GM19438 (cell line): ENCODE measurements at regions not wholly inside any gene's neighbourhood (a gene's known extent, or its start where the extent isn't known, plus 50 kb on each side); places are given as distances from the start of the nearest gene placed in this dataset.
"Not testable (repeated sequence)": the region's sequence is repeated elsewhere in the genome, so short reads cannot be mapped to it uniquely, and the experiment has no call there.

Experiments used
- ATAC-seq: cut with Tn5 transposase; IDR thresholded peaks from one replicate; pipeline ENCODE4 v1.9.1; 2021; ENCODE audit warnings: low read depth; ENCODE audit not compliant: unreplicated experiment

DNA sequence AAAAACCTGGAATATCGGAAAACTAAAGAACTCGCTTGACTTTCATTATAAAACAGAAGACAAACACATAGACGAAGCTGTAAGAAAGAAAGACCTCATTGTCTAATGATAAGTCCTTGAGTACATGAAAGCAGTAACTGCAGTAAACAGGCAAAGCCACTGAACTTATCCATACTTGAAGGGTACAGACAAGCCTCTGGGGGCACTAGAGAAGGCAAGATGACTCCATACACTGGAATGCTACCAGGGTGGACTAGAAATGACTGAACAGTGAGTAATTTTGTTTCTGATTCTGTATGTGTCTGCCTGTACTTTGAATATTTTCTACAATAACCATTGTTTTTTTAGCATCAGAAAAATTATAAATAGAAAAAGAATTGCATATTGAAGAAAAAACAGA is 507.9 kb downstream of the UQCRFS1 start:
- no peak for ATAC-seq

DNA sequence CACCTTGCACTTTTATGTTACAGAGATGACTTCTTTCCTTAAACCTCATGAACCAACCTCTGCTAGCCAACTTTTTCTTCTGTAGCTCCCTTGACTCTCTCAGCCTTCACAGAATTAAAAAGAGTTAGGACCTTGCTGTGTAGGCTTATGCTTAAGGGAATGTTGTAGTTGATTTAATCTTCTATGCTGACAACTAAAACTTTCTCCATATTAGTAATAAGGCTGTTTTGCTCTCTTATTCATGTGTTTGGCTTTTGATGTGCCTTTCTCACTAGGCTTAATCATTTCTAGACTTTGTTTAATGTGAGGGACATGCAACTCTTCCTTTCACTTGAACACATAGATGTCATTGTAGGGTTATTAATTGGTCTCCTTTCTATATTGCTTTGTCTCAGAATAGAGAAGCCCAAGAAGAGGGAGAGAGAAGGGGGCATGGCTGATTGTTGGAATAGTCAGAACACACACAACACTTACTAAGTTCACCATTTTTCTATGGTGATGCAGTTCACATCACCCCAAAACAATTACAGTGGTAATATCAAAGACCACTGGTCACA is 509.5 kb downstream of the UQCRFS1 start:
- ATAC-seq, result no peak

DNA sequence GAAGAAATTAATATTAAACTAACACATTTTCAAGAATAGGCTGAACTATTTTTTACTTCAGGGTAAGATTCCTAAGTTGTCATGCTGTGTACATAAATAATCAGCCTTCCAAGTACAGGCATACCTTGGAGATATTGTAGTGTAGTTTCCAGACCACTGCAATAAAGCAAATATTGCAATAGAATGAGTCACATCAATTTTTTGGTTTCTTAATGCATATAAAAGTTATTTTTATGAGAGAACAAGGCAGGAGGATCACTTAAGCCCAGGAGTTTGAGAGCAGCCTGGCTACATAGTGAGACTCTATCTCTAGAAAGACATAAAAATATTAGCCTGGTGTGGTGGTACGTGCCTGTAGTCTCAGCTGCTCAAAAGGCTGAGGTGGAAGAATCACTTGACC is 511.5 kb downstream of the UQCRFS1 start:
- no peak for ATAC-seq

DNA sequence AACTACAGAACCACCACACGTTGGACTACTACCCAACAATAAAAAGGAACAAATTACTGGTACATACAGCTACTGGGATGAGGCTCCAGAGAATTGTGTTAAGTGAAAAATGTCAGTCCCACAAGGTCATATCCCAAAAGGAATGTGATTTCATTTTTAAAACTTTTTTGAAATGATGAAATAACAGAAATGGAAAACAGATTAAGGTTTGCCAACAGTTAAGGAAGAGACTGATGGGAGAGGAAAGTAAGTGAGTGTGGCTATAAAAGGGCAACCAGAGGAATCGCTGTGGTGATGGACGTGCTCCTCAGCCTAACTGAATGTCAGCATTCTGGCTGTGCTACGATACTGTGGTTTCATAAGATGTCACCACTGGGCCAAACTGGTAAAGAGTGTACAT is 512.8 kb downstream of the UQCRFS1 start:
- ATAC-seq, result no peak

DNA sequence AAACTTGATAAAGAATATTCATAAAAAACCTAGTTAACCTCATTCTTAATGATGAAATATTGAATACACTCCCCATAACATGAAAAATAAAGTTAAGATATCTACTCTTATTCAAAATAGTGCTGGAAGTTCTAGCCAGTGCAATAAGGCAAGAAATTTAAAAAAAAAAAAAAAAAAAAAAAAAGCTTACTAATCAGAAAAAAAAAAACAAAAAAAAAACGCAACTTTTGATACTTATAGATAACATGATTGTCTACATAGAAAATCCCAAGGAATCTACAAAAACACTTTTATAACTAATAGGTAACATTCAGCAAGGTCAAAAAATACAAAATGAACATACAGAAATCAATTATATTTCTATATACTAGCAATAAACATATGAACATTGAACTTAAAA is 515.6 kb downstream of the UQCRFS1 start:
- ATAC-seq, result no peak

DNA sequence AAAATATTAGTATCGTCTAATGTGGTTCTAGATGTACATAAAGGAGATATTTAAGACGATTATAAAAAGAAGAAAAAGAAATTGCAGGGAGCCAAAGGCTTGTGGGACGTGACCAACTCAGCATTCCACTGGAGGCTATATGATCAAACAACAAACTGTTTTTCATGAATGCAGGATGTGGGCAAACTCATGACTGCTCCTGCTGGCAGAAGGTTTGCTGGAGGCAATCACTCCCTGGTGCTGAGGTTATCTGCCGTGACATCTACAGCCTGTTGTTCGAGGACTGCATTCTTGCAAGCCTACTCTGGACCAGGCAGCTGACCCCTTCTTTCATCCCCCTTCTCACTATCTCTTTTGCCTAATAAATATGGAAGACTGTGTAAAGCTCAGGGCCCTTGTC is 518.1 kb downstream of the UQCRFS1 start:
- no peak for ATAC-seq

DNA sequence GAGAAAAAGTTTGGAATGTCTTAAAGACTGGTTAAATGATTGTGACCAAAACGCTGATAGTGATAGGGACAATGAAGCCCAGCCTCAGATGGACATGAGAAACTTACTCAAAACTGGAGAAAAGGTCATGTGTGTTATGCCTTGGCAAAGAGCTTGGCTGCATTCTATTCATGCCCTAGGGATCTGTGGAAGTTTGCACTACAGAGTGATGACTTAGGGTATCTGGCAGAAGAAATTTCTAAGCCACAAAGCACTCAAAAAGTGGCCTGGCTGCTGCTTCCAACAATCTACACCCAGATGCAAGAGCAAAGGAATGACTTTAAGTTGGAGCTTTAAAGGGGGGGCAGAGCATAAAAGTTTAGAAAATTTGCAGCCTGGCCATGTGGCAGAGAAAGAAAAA is 521.3 kb downstream of the UQCRFS1 start:
- no peak for ATAC-seq

DNA sequence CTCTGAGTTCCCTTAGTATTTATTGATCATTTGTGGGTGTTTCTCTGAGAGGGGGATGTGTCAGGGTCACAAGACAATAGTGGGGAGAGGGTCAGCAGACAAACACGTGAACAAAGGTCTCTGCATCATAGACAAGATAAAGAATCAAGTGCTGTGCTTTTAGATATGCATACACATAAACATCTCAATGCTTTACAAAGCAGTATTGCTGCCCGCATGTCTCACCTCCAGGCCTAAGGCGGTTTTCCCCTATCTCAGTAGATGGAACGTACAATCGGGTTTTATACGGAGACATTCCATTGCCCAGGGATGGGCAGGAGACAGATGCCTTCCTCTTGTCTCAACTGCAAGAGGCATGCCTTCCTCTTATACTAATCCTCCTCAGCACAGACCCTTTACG is 523.5 kb downstream of the UQCRFS1 start:
- ATAC-seq, result not testable (repeated sequence)

DNA sequence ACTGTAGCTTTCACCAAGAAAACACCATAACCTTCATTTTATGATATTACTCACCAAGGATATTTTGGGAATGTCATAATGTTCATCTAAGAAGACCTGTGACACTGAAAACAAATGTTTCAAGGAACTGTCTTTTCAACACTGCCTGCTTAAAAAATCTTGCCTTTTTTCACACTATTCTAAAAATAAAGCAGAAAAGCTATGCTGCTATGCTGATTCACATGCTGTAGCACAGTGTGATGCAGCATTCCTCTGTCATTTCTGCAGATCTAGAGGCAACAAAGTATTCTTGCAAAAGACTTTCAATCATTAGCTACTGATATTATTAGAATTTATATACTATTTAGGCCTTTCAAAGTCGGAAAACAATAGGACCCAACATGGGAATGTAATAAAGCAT is 525.7 kb downstream of the UQCRFS1 start:
- ATAC-seq, result no peak

DNA sequence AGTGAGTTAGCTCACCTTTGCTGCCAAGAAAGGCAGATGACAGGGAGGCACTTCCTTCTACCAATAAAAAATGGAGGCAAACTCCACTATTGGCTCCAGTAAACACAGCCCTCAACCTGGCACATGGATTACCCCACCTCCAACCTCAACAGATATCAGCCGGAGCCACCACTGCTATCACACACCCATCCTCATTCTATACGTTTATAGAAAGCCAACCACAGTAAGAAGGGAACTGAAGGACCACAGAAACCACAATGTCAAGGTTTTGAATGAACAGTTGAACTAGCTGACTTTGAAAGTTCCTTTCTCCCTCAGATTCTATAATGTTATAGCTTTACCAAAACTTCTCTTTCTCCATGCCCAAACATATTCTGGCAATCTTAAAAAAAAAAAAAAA is 526.2 kb downstream of the UQCRFS1 start:
- no peak for ATAC-seq

DNA sequence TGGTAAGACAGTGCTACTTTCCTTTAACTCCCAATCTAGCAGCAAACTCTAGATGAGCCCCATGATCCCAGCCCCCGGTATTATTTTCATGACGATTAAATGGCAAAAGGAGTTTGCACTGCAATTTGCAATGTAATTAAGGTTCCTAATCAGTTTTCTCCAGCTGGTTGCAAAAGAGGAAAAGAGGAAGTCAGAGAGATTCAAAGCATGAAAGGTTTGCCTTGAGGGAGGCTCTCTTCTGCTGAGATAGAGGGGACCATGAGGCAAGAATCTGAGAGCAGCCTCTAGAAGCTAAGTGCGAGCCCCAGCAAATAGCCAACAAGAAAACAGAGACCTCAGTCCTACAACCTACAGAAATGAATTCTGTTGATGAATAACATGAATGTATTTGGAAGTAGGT is 527.1 kb downstream of the UQCRFS1 start:
- no peak for ATAC-seq

DNA sequence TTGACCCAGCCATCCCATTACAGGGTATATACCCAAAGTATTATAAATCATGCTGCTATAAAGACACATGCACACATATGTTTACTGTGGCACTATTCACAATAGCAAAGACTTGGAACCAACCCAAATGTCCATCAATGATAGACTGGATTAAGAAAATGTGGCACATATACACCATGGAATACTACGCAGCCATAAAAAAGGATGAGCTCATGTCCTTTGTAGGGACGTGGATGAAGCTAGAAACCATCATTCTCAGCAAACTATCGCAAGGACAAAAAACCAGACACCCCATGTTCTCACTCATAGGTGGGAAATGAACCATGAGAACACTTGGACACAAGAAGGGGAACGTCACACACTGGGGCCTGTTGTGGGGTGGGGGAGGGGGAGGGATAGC is 527.9 kb downstream of the UQCRFS1 start:
- ATAC-seq, result not testable (repeated sequence)

DNA sequence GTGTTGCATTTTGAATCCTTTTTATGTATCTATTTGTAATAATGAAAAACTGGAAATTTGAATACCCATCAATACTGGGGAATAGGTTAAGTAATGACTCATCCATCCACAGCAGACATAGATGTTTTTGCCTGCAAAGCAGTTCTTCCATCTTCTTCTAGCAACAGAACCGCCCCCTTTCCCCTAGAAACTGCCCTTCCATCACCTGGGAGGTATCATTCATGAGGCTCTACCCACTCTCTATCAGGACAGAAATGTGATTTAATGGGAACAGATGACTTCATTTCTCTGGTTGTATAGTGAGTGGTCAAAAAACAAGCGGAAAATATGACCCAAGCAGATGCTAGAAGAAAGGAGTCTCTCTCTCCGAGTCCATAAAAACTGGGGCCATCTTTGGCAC is 532.8 kb downstream of the UQCRFS1 start:
- no peak for ATAC-seq

DNA sequence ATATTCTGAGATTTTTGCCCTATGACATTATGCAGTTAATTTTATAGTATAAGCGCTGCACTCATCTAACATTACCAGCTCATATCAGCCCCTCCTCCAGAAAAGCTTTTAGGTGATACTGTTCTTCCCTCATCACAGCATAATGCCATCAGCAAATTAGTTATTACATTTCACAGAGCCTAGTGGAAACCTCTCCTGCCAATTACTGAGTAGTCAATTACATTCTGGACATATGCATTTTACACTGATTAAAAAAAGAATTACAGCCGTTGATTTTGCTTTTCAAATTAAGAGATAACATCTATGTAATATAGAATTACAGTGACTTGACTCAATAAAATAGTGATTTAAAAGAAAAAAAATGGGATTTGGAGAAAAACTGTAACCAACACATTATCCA is 542.1 kb downstream of the UQCRFS1 start:
- ATAC-seq, result no peak

DNA sequence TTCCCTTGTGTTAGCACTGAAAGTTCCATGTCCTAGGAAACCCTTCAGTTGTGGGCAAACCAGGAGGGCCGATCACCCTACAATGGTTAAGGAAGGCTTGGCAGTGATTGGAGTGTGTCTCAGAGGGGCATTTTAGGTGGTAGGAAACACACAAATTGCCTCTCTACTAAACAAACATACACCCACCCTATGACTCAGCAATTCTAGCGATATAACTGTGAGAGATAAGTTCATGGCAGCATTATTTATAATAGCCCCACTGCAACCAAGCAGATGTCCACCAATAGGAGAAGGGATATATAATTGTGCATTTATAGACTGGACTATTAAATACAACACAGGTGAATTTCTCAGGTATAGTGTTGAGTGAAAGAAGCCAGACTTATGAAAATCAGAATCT is 543.1 kb downstream of the UQCRFS1 start:
- no peak for ATAC-seq

DNA sequence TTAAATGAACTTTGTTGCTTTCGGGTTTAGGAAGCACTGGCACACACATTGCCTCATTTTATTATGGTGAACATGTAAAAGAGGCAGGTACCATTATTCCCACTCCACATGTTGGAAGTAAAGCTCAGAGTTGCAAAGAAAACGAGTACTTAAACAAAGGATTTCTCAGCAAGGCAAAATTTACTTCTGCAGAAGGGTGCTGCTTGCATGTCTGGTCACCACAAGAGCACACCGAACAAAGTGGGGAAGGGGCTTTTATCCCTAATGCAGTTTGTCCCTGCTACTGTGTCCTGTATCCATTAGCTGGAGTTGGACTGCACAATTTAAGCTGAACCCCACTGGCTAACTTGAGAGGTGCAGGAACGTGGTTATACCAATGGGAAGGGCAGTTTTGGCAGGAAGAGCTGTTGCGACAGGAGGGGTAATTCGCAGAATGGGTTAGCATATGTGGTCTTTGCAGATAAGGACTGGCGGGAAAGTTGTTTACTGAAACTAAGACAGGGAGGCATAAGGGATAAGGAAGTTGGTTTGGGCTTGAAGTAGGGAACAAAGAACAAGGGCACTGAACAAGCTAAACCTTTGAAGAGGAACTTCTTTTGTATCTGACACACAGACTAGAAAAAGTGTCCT is 545.5 kb downstream of the UQCRFS1 start:
- ATAC-seq, result no peak

DNA sequence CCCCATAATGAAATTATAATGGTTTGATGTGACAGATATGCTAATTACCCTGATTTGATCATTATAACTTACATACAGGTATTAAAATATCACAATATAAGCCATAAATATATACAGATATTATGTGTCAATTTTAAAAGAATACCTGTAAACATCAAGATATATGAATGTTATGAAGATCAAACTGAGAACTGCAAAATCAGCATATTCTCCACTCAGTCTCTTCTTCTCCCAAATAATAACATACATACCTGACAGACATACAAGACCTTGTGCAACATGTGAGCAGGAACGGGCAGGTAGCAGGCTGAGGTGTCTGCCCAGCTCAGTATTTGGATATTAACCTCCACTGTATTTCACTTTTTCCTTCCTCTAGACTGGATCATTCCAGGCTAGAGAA is 547.2 kb downstream of the UQCRFS1 start:
- no peak for ATAC-seq

DNA sequence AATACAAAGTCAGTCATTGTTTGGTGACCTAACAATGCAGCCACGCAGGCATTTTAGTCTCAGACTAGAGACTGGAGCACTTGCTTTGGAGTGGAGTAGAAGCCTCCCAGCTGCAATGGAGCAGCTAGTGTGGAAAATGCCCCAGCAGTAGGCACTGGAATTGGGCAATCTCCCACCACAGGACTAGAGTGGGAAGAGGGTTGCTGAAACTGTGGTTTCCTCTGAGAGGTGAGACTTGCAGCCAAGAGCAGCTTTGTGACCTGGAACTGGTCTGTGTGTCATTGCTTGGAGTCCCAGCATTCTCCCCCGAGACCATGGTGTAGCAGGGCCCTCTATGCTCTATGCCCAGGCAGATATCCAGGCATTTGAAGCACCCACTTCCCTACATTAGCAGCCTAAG is 556.3 kb downstream of the UQCRFS1 start:
- ATAC-seq, result no peak

DNA sequence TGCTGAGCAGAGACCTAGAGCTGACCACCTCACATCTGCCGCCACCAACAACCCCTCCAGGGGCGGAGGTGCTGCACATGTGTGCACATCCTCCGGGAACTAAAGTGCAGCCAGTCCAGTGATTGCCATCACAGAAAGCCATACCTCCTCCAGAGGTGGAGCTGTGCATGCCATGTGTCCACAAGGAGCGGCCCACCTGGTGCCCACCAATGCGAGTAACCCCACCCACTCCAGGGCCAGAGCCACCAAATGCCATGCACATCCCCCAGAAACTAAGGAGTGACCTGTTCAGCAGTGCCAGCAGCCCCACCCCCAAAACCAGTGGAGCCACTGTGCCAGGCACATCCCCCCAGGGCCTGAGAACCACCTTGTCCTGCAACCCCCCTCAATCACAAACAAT is 557.9 kb downstream of the UQCRFS1 start:
- no peak for ATAC-seq

DNA sequence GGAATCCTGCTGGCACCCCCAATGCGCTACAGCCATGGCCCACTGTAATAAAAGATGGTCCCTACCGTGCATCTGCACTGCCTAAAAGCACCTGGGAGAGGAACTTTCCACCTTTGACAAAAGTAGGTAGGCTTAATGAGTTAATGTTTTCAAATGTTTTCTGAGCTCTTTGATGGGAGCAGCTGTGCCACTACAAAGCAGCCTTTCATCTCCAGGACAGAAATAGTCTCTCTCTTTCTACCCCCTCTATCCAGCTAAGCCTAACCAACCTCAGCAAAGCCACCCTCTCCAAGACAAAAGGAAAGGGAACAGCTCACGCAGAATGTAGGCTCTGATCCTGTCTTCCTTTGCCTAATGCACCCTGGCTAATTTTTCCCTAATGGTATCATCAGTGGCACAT is 560.2 kb downstream of the UQCRFS1 start:
- ATAC-seq, result no peak

DNA sequence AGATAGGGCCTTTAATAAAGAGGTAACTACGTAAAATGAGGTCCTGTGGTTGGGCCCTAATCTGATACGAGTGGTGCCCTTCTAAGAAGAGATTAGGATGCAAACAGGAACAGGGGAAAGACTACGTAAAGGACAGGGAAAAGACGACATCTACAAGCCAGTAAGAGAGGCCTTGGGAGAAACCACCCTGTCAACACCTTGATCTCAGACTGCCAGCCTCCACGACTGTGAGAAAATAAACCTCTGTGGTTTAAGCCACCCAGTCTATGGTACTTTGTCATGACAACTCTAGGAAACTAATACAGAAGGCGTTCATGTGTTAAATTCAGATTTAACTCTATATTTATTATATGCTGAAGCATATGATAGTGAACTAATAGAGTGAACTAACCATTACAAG is 566.3 kb downstream of the UQCRFS1 start:
- ATAC-seq, result no peak

DNA sequence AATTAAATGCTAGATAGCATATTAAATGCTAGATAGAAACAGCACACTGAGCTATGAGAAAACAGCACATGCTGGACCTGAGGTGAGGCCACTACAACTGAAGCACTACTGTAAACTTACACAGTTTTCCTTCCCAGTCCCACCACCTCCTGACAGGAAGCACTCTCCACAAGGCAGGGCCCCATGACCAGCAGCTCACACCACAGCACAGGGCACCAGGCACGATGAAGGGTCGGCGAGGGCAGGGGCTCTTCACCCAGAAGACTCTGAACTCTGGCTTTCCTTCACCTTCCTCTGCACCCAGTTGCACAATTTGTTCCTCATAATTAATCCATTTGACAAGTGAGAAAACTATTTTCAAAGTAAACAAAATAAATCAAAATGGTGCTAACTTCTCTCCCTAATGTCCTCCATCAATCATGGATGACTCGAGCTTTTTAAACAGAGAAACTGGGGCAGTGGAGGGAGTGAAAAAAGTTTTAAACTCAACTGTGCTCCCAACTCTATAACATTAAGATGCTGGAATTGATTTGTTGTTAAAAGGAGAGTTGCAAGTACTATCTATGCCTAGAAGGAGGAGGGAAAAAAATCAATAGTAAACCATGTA is 568.7 kb downstream of the UQCRFS1 start:
- no peak for ATAC-seq
